SK-N-SH (cell line): ENCODE measurements at regions not wholly inside any gene's neighbourhood (a gene's known extent, or its start where the extent isn't known, plus 50 kb on each side); places are given as distances from the start of the nearest gene placed in this dataset.

Experiments used
- CTCF ChIA-PET: fragments of 300-600, 350-600 bp; formaldehyde crosslinking; extraction: SDS; loops from one replicate; lab custom pipeline; 2021; lab: Yijun Ruan, JAX
- POLR2A ChIA-PET: fragments of 350-600 bp; sonication (Branson Sonifier 250); formaldehyde crosslinking; extraction: SDS; loops from one replicate; lab custom pipeline; 2020; ENCODE audit warnings: antibody characterized with exemption, inconsistent platforms; lab: Yijun Ruan, JAX
- DNase-seq: peaks from one replicate; pipeline ENCODE4 v3.0.0; 2012
- H2AFZ ChIP-seq: fragments of 200-600 bp; sonication (generic); 2 replicates; pipeline ENCODE4 v1.8.1; 2016; ENCODE audit warnings: antibody characterized with exemption, mild to moderate bottlenecking, low read depth
- H3F3A ChIP-seq: fragments of 200-600 bp; sonication (generic); replicated peaks from 2 replicates; pipeline ENCODE3; 2016; ENCODE audit warnings: antibody characterized with exemption, mild to moderate bottlenecking; ENCODE audit not compliant: insufficient read depth
- H3K27ac ChIP-seq, 2 experiments: fragments of 200-500 bp in 1 of 2; fragments of 200-600 bp in 1 of 2; sonication (Bioruptor generic) in 1 of 2; sonication (generic), shearing (Covaris generic) in 1 of 2; 2 replicates each; pipeline versions ENCODE4 v1.5.1 to v1.6.1; 2014 to 2016; ENCODE audit warnings: low read depth in 2 of 2, inconsistent platforms in 1 of 2, low read length in 1 of 2, mild to moderate bottlenecking in 1 of 2, mixed read lengths in 1 of 2
- H3K27me3 ChIP-seq: fragments of 200-600 bp; sonication (generic), shearing (Covaris generic); 2 replicates; pipeline ENCODE4 v1.6.1; 2016; ENCODE audit warnings: mixed run types; ENCODE audit not compliant: insufficient read depth
- H3K36me3 ChIP-seq, 2 experiments: fragments of 200-500 bp in 1 of 2; fragments of 200-600 bp in 1 of 2; sonication (Bioruptor generic) in 1 of 2; sonication (generic) in 1 of 2; replicated peaks in 1 of 2; 2 replicates each; pipeline versions ENCODE3 to v1.5.1; 2014 to 2016; ENCODE audit warnings: low read length in 1 of 2, mild to moderate bottlenecking in 1 of 2; ENCODE audit not compliant: insufficient read depth in 2 of 2, control insufficient read depth in 1 of 2
- H3K4me1 ChIP-seq, 2 experiments: fragments of 200-500 bp in 1 of 2; fragments of 200-600 bp in 1 of 2; sonication (Bioruptor generic) in 1 of 2; sonication (generic), shearing (Covaris generic) in 1 of 2; 2 replicates each; pipeline versions ENCODE4 v1.5.1 to v1.6.1; 2014 to 2016; ENCODE audit warnings: low read depth in 1 of 2, low read length in 1 of 2, mixed run types in 1 of 2; ENCODE audit not compliant: insufficient read depth in 2 of 2, control insufficient read depth in 1 of 2
- H3K4me2 ChIP-seq: fragments of 200-600 bp; sonication (generic), shearing (Covaris generic); 2 replicates; pipeline ENCODE4 v1.6.1; 2017; ENCODE audit warnings: mixed run types
- H3K4me3 ChIP-seq, 2 experiments: fragments of 200-500 bp in 1 of 2; fragments of 200-600 bp in 1 of 2; sonication (Bioruptor generic) in 1 of 2; sonication (generic), shearing (Covaris generic) in 1 of 2; 2 replicates each; pipeline versions ENCODE4 v1.5.1 to v1.8.1; 2014 to 2016; ENCODE audit warnings: low read depth in 2 of 2, inconsistent platforms in 1 of 2, low read length in 1 of 2, mild to moderate bottlenecking in 1 of 2, mixed read lengths in 1 of 2, moderate library complexity in 1 of 2
- H3K79me2 ChIP-seq: fragments of 200-600 bp; sonication (generic); 2 replicates; pipeline ENCODE4 v1.8.1; 2017; ENCODE audit warnings: mild to moderate bottlenecking; ENCODE audit not compliant: insufficient read depth
- H3K9ac ChIP-seq: fragments of 200-600 bp; sonication (generic); 2 replicates; pipeline ENCODE4 v1.6.1; 2017; ENCODE audit warnings: mixed run types
- H3K9me2 ChIP-seq: fragments of 200-600 bp; sonication (generic); 2 replicates; pipeline ENCODE4 v1.6.1; 2017; ENCODE audit warnings: mixed run types
- H3K9me3 ChIP-seq: fragments of 200-600 bp; sonication (generic); 2 replicates; pipeline ENCODE4 v1.6.1; 2017; ENCODE audit warnings: mixed run types, mild to moderate bottlenecking, moderate library complexity
- H4K20me1 ChIP-seq: fragments of 200-600 bp; sonication (generic); 2 replicates; pipeline ENCODE4 v1.6.1; 2017; ENCODE audit warnings: mild to moderate bottlenecking, mixed run types; ENCODE audit not compliant: insufficient read depth
- CHD2 ChIP-seq: fragments of 150-350 bp; IDR thresholded peaks from 2 replicates; pipeline ENCODE4 v1.6.1; 2018; ENCODE audit warnings: low read length; ENCODE audit not compliant: partially characterized antibody
- ELF1 ChIP-seq: IDR thresholded peaks from 2 replicates; pipeline ENCODE4 v1.4.0; 2012
- EP300 ChIP-seq, 2 experiments: IDR thresholded peaks; 2 replicates each; pipeline versions ENCODE4 v1.4.0 to v1.6.1; 2012; ENCODE audit warnings: borderline replicate concordance in 1 of 2, low read depth in 1 of 2, low read length in 1 of 2
- EZH2phosphoT487 ChIP-seq: fragments of 200-600 bp; sonication (generic); IDR thresholded peaks from 2 replicates; pipeline ENCODE4 v1.6.1; 2017; ENCODE audit warnings: low read depth, mixed run types, mild to moderate bottlenecking, antibody characterized with exemption, moderate library complexity, borderline replicate concordance
- FOXJ3 ChIP-seq: sonication (generic); formaldehyde crosslinking; IDR thresholded peaks from 2 replicates; pipeline ENCODE4 v1.5.1; 2020; ENCODE audit warnings: mild to moderate bottlenecking, missing genetic modification reagents
- GATA2 ChIP-seq: sonication (generic); formaldehyde crosslinking; IDR thresholded peaks from 2 replicates; pipeline ENCODE4 v1.5.0; 2020; ENCODE audit warnings: mild to moderate bottlenecking, missing genetic modification reagents
- MXI1 ChIP-seq: IDR thresholded peaks from 2 replicates; pipeline ENCODE4 v1.6.1; 2012; ENCODE audit warnings: mild to moderate bottlenecking, low read depth, low read length, improper control_type of control experiment
- NRF1 ChIP-seq: IDR thresholded peaks from 2 replicates; pipeline ENCODE4 v1.6.1; 2012; ENCODE audit warnings: low read depth, mild to moderate bottlenecking, low read length
- POLR2AphosphoS5 ChIP-seq: IDR thresholded peaks from 2 replicates; pipeline ENCODE4 v1.6.1; 2012; ENCODE audit warnings: low read depth, low read length
- RAD21 ChIP-seq: IDR thresholded peaks from 2 replicates; pipeline ENCODE4 v1.6.1; 2012; ENCODE audit warnings: mild to moderate bottlenecking, low read length
- SIN3A ChIP-seq: IDR thresholded peaks from 2 replicates; pipeline ENCODE4 v1.6.1; 2012; ENCODE audit warnings: low read depth, mild to moderate bottlenecking, low read length, moderate library complexity, borderline replicate concordance
- SMC3 ChIP-seq: IDR thresholded peaks from 2 replicates; pipeline ENCODE4 v1.6.1; 2012; ENCODE audit warnings: low read depth, low read length, improper control_type of control experiment
- WGBS: methylation state at CpG from one replicate; pipeline ENCODE4 v1.1.6; 2017; ENCODE audit warnings: low lambda C conversion rate; 5-methylcytosine and 5-hydroxymethylcytosine counted together
- TF ChIP-seq, protein P1 (sequence below): fragments of 150-350 bp; IDR thresholded peaks from 2 replicates; pipeline ENCODE4 v1.6.1; 2016; ENCODE audit warnings: mild to moderate bottlenecking, low read depth, low read length

DNA sequence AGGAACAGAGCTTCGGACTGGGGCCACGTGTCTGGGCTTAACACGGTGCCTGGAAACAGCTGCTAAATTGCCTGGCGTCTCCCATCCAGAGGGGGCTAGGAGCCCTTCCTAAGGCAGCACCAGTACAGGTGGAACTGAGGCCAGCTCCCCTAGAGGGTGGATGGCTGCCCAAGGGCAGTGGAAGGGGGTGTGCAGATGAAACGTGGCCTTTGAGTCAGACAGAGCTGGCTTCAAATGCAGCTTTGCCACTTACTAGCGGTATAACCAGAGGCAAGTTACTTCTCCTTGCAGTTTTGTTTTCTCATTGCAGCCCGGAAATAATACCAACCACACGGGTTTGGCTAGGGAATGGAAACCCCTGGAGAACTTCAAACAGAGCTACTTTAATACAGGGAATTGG lies 59.3 kb upstream of the SLC24A4 start:
- ChIA-PET POLR2A (no interaction called here), CTCF (interaction anchor here (1.0 kb wide), 1 partner anchor 28 kb away, joined by 3 read pairs; no protein-coding TSS in a partner anchor)
- Histone ChIP-seq H3K36me3 (no peaks in the 10 kb centered on the region), H2AFZ (no peak overlapping the region), H3K4me2 (no peak overlapping the region), H3K27ac (no peak overlapping the region), H3K9me3 (no peaks in the 10 kb centered on the region), H3K4me1 (no peaks in the 10 kb centered on the region), H3F3A (no peaks in the 10 kb centered on the region), H3K79me2 (no peaks in the 10 kb centered on the region), H3K4me3 (no peak overlapping the region), H3K9ac (no peak overlapping the region), H3K27me3 (peaks cover 70% of the 10 kb centered on the region), H3K9me2 (no peaks in the 10 kb centered on the region), H4K20me1 (no peaks in the 10 kb centered on the region)
- no peak for DNase-seq
- 4% methylated on average over 8 of the region's 8 CpGs for WGBS
- TF ChIP-seq NRF1 (no peak), SMC3 (no peak), EZH2phosphoT487 (no peak), ELF1 (no peak), FOXJ3 (CRISPR knock-in tag) (no peak), MXI1 (no peak)

GRCh38 chr14:92264195-92264594 lies 58.8 kb upstream of the SLC24A4 start:
- no peaks in the 10 kb centered on the region for H3K79me2 ChIP-seq
- no peaks in the 10 kb centered on the region for H4K20me1 ChIP-seq
- H3K4me3 ChIP-seq, result no peak overlapping the region
- DNase-seq, result no peak
- no peaks in the 10 kb centered on the region for H3K36me3 ChIP-seq
- H3K27ac ChIP-seq, result no peak overlapping the region
- TF ChIP-seq GATA2, result no peak
- TF ChIP-seq RAD21, result no peak
- no peak for TF ChIP-seq POLR2AphosphoS5
- TF ChIP-seq, protein P1, sequence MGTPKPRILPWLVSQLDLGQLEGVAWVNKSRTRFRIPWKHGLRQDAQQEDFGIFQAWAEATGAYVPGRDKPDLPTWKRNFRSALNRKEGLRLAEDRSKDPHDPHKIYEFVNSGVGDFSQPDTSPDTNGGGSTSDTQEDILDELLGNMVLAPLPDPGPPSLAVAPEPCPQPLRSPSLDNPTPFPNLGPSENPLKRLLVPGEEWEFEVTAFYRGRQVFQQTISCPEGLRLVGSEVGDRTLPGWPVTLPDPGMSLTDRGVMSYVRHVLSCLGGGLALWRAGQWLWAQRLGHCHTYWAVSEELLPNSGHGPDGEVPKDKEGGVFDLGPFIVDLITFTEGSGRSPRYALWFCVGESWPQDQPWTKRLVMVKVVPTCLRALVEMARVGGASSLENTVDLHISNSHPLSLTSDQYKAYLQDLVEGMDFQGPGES, result no peak
- TF ChIP-seq EP300 (IDR thresholded peaks at IDR 0.05; ENCODE audit: borderline replicate concordance in 1 of 2, low read depth in 1 of 2, low read length in 1 of 2), result no peak
- TF ChIP-seq NRF1, result no peak
- no peak for TF ChIP-seq CHD2
- no peak for TF ChIP-seq SIN3A
- WGBS, result 17% methylated on average over 1 of the region's 7 CpGs
- ChIA-PET CTCF (interaction anchor here (1.0 kb wide), 1 partner anchor 28 kb away, joined by 3 read pairs; no protein-coding TSS in a partner anchor), POLR2A (no interaction called here)
- H3K27me3 ChIP-seq, result peaks cover 73% of the 10 kb centered on the region
- no peak overlapping the region for H3K4me2 ChIP-seq
- no peaks in the 10 kb centered on the region for H3K4me1 ChIP-seq
- H3K9me3 ChIP-seq, result no peaks in the 10 kb centered on the region
- no peak overlapping the region for H3K9ac ChIP-seq
- no peaks in the 10 kb centered on the region for H3F3A ChIP-seq
- no peak overlapping the region for H2AFZ ChIP-seq
- no peaks in the 10 kb centered on the region for H3K9me2 ChIP-seq
